Astrocyte (in vitro differentiated cells and primary cell): ENCODE measurements at regions not wholly inside any gene's neighbourhood (a gene's known extent, or its start where the extent isn't known, plus 50 kb on each side); places are given as distances from the start of the nearest gene placed in this dataset.

ENCODE experiments used
- DNase-seq: peaks from one replicate; pipeline ENCODE4 v3.0.0-alpha.2; 2010; ENCODE audit warnings: low read depth
- FAIRE-seq: peaks from 2 replicates; lab custom pipeline; 2011; peaks lifted over from hg19 to GRCh38; lab: Jason Lieb, UNC
- H2AFZ ChIP-seq: 2 replicates; pipeline ENCODE4 v1.6.0; 2012; ENCODE audit warnings: low read depth, low read length, inconsistent platforms
- H3K27ac ChIP-seq: 2 replicates; pipeline ENCODE4 v1.5.1; 2011; ENCODE audit warnings: low read depth, low read length, inconsistent platforms
- H3K27me3 ChIP-seq: 2 replicates; pipeline ENCODE4 v1.6.0; 2011; ENCODE audit warnings: low read length, inconsistent platforms; ENCODE audit not compliant: insufficient read depth
- H3K36me3 ChIP-seq: 2 replicates; pipeline ENCODE4 v1.5.1; 2011; ENCODE audit warnings: low read length, inconsistent platforms; ENCODE audit not compliant: insufficient read depth
- H3K4me1 ChIP-seq: 2 replicates; pipeline ENCODE4 v1.5.1; 2011; ENCODE audit warnings: low read length, inconsistent platforms; ENCODE audit not compliant: insufficient read depth
- H3K4me2 ChIP-seq: 2 replicates; pipeline ENCODE4 v1.6.0; 2012; ENCODE audit warnings: low read length, inconsistent platforms
- H3K4me3 ChIP-seq: 2 replicates; pipeline ENCODE4 v1.5.1; 2011; ENCODE audit warnings: low read depth, mild to moderate bottlenecking, low read length, inconsistent platforms; ENCODE audit not compliant: insufficient read depth
- H3K79me2 ChIP-seq: 2 replicates; pipeline ENCODE4 v1.6.0; 2012; ENCODE audit warnings: mild to moderate bottlenecking, low read length, inconsistent platforms; ENCODE audit not compliant: insufficient read depth
- H3K9ac ChIP-seq: 2 replicates; pipeline ENCODE4 v1.6.0; 2012; ENCODE audit warnings: mild to moderate bottlenecking, low read length, inconsistent platforms
- H3K9me3 ChIP-seq: 2 replicates; pipeline ENCODE4 v1.5.1; 2012; ENCODE audit warnings: low read depth, mild to moderate bottlenecking, low read length, inconsistent platforms; ENCODE audit not compliant: insufficient read depth
- H4K20me1 ChIP-seq: 2 replicates; pipeline ENCODE4 v1.6.0; 2012; ENCODE audit warnings: low read length, inconsistent platforms; ENCODE audit not compliant: insufficient read depth
- H3K27ac Mint-ChIP-seq: one replicate; pipeline ENCODE4 v1.8.0; 2021; ENCODE audit warnings: mild to moderate bottlenecking, mixed read lengths; ENCODE audit not compliant: unreplicated experiment
- H3K27me3 Mint-ChIP-seq: one replicate; pipeline ENCODE4 v1.8.0; 2021; ENCODE audit warnings: low read depth, mixed read lengths; ENCODE audit not compliant: unreplicated experiment
- H3K36me3 Mint-ChIP-seq: one replicate; pipeline ENCODE4 v1.8.0; 2021; ENCODE audit warnings: low read depth, mixed read lengths; ENCODE audit not compliant: unreplicated experiment
- H3K4me1 Mint-ChIP-seq: one replicate; pipeline ENCODE4 v1.8.0; 2021; ENCODE audit warnings: low read depth, mixed read lengths; ENCODE audit not compliant: unreplicated experiment
- H3K4me3 Mint-ChIP-seq: one replicate; pipeline ENCODE4 v1.8.0; 2021; ENCODE audit warnings: mild to moderate bottlenecking, moderate library complexity, mixed read lengths; ENCODE audit not compliant: unreplicated experiment
- H3K9me3 Mint-ChIP-seq: one replicate; pipeline ENCODE4 v1.8.0; 2021; ENCODE audit warnings: mild to moderate bottlenecking, mixed read lengths; ENCODE audit not compliant: unreplicated experiment
- EZH2 ChIP-seq: IDR thresholded peaks from 2 replicates; pipeline ENCODE4 v1.6.1; 2012; ENCODE audit warnings: mild to moderate bottlenecking, low read length, inconsistent platforms; ENCODE audit not compliant: insufficient read depth
- TF ChIP-seq, protein P1 (sequence below): IDR thresholded peaks from 2 replicates; pipeline ENCODE4 v1.5.1; 2011; ENCODE audit warnings: low read depth, mild to moderate bottlenecking, inconsistent platforms, low read length, moderate library complexity; ENCODE audit not compliant: insufficient read depth

DNA sequence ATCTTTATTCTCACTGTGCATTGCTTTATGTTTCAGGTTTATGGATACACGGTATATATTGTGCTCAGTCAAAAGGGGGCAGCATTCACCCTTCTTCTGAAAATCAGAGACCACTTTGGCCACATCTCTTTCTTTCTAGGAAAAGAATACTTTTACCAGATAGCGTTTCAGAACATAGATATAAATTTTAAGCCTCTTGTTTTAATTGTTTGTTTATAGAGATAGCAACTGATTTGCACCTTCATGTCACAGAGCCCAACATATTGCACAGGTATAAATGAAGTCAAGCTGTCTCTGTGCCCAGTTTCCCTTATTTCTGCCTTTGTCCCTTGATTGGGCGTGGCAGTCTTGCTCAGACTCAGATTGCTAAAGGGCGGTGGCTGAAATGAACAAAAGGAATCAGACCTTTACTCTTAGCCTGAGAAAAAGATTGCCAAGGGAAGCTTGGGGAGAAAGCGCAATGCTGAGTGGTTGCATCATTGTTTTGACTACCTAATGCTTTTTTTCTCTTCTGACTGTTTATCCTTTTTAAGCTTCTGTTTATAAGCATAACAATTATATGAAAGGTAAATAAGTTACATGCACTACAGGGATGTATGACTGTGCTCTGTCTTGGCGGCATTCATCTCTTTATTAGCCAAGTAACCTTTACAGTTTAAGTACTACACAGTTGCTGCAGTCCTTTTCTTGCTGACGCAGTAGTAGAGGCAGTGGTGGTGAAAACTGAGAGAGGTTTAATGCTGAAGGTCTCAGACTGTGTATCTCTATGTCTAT, 70.8 kb upstream of the ZBTB20 start:
- no peaks in the 10 kb centered on the region for H3K9me3 ChIP-seq
- Mint-ChIP-seq H3K4me1 (peaks cover 18% of the 10 kb centered on the region), H3K27ac (peak overlapping the region; percentile 95), H3K4me3 (no peak overlapping the region), H3K36me3 (peaks cover 1% of the 10 kb centered on the region), H3K9me3 (no peaks in the 10 kb centered on the region), H3K27me3 (no peaks in the 10 kb centered on the region)
- H3K4me1 ChIP-seq = peaks cover 10% of the 10 kb centered on the region
- H3K36me3 ChIP-seq = no peaks in the 10 kb centered on the region
- TF ChIP-seq, protein P1, sequence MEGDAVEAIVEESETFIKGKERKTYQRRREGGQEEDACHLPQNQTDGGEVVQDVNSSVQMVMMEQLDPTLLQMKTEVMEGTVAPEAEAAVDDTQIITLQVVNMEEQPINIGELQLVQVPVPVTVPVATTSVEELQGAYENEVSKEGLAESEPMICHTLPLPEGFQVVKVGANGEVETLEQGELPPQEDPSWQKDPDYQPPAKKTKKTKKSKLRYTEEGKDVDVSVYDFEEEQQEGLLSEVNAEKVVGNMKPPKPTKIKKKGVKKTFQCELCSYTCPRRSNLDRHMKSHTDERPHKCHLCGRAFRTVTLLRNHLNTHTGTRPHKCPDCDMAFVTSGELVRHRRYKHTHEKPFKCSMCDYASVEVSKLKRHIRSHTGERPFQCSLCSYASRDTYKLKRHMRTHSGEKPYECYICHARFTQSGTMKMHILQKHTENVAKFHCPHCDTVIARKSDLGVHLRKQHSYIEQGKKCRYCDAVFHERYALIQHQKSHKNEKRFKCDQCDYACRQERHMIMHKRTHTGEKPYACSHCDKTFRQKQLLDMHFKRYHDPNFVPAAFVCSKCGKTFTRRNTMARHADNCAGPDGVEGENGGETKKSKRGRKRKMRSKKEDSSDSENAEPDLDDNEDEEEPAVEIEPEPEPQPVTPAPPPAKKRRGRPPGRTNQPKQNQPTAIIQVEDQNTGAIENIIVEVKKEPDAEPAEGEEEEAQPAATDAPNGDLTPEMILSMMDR = peak; percentile 92
- no peak for TF ChIP-seq EZH2
- no peaks in the 10 kb centered on the region for H3K27me3 ChIP-seq
- no peaks in the 10 kb centered on the region for H4K20me1 ChIP-seq
- no peak overlapping the region for H3K4me3 ChIP-seq
- no peaks in the 10 kb centered on the region for H3K79me2 ChIP-seq
- peak overlapping the region; percentile 73 for H3K27ac ChIP-seq
- H2AFZ ChIP-seq = peak overlapping the region; percentile 20
- H3K9ac ChIP-seq = peak overlapping the region; percentile 67
- peak; percentile 97 for FAIRE-seq
- H3K4me2 ChIP-seq = peak overlapping the region; percentile 71
- peak; percentile 76 for DNase-seq

DNA sequence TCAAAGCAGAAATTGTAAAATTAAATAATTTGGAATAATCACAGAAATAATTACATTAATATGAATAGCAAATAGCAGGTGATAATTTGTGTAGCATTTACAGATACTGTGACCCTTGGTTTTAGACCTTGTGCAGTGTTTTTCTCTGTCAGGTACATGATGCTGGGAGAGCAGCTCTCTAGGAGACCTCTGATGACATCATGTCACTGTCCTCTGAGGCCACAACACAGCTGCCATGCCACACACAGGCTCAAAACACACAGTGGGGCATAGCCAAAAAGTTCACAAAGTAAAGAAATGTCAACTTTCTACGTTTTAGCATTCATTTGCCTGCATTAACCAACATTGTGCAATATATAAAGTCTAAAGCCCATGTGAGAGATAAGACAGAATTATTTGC, 71.8 kb upstream of the ZBTB20 start:
- Histone ChIP-seq H4K20me1 (no peaks in the 10 kb centered on the region), H3K4me3 (no peak overlapping the region), H3K9ac (no peak overlapping the region), H3K27me3 (no peaks in the 10 kb centered on the region), H2AFZ (no peak overlapping the region), H3K9me3 (no peaks in the 10 kb centered on the region), H3K36me3 (no peaks in the 10 kb centered on the region), H3K27ac (peak overlapping the region; percentile 73), H3K4me1 (peaks cover 10% of the 10 kb centered on the region), H3K79me2 (no peaks in the 10 kb centered on the region), H3K4me2 (no peak overlapping the region)
- DNase-seq (no peak), FAIRE-seq (no peak)
- H3K27me3 Mint-ChIP-seq = no peaks in the 10 kb centered on the region
- no peaks in the 10 kb centered on the region for H3K9me3 Mint-ChIP-seq
- H3K36me3 Mint-ChIP-seq = peaks cover 1% of the 10 kb centered on the region
- TF ChIP-seq, protein P1 = no peak
- no peak for TF ChIP-seq EZH2
- peaks cover 18% of the 10 kb centered on the region for H3K4me1 Mint-ChIP-seq
- no peak overlapping the region for H3K4me3 Mint-ChIP-seq
- no peak overlapping the region for H3K27ac Mint-ChIP-seq

DNA sequence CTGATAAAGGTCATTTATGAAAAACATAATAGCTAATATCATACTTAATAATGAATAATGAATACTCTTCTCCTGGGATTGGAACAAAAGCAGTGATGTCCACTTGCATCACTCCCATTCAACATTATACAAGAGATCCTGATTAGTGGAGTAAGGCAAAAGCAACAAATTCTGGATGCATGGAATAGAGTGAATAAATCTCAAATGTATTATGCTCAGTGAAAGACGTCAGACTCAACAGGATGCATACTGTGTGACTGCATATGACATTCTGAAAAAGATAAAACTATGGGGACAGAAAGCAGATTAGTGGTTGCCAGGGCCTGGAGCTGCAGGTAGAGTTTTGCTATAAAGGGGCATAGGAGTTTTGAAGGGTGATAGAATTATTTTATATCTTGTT, 77.6 kb upstream of the ZBTB20 start:
- Histone ChIP-seq H3K9me3 (no peaks in the 10 kb centered on the region), H3K36me3 (no peaks in the 10 kb centered on the region), H3K4me2 (no peak overlapping the region), H3K9ac (no peak overlapping the region), H4K20me1 (no peaks in the 10 kb centered on the region), H2AFZ (no peak overlapping the region), H3K79me2 (no peaks in the 10 kb centered on the region), H3K4me1 (no peaks in the 10 kb centered on the region), H3K27me3 (no peaks in the 10 kb centered on the region), H3K27ac (no peak overlapping the region), H3K4me3 (no peak overlapping the region)
- FAIRE-seq (no peak), DNase-seq (no peak)
- H3K4me3 Mint-ChIP-seq = no peak overlapping the region
- no peak overlapping the region for H3K27ac Mint-ChIP-seq
- H3K27me3 Mint-ChIP-seq = no peaks in the 10 kb centered on the region
- TF ChIP-seq, protein P1 = no peak
- no peak for TF ChIP-seq EZH2
- H3K36me3 Mint-ChIP-seq = peaks cover 1% of the 10 kb centered on the region
- peaks cover 2% of the 10 kb centered on the region for H3K9me3 Mint-ChIP-seq
- peaks cover 2% of the 10 kb centered on the region for H3K4me1 Mint-ChIP-seq
